IPS DF 6.9 (cell line): ENCODE measurements at regions not wholly inside any gene's neighbourhood (a gene's known extent, or its start where the extent isn't known, plus 50 kb on each side); places are given as distances from the start of the nearest gene placed in this dataset.
A peak's percentile ranks its signal among the peaks of the same experiment; 100 is the strongest.
"Not testable (repeated sequence)": the region's sequence is repeated elsewhere in the genome, so short reads cannot be mapped to it uniquely, and the experiment has no call there.

Experiments used
- DNase-seq: peaks from one replicate; pipeline ENCODE4 v3.0.0-alpha.2; 2013; ENCODE audit warnings: low read depth, low spot score
- H3K27ac ChIP-seq: one replicate; pipeline ENCODE4 v1.5.1; 2013; ENCODE audit warnings: low read length, control low read depth
- H3K27me3 ChIP-seq: 2 replicates; pipeline ENCODE4 v1.6.1; 2013; ENCODE audit warnings: mild to moderate bottlenecking, low read length; ENCODE audit not compliant: control insufficient read depth, insufficient read depth
- H3K36me3 ChIP-seq: 2 replicates; pipeline ENCODE4 v1.6.1; 2013; ENCODE audit warnings: low read length; ENCODE audit not compliant: control insufficient read depth, insufficient read depth
- H3K4me1 ChIP-seq: 2 replicates; pipeline ENCODE4 v1.6.1; 2013; ENCODE audit warnings: low read length; ENCODE audit not compliant: control insufficient read depth, insufficient read depth
- H3K4me3 ChIP-seq: 2 replicates; pipeline ENCODE4 v1.5.1; 2013; ENCODE audit warnings: mild to moderate bottlenecking, low read length
- H3K9me3 ChIP-seq: 2 replicates; pipeline ENCODE4 v1.6.1; 2013; ENCODE audit warnings: low read length, inconsistent platforms; ENCODE audit not compliant: control insufficient read depth, insufficient read depth
- WGBS: extraction: QIAGEN DNeasy Blood & Tissue Kit; methylation state at CpG from one replicate; pipeline ENCODE4 v1.1.7; 2013; ENCODE audit warnings: mixed read lengths, missing lambda C conversion rate; ENCODE audit not compliant: insufficient read length, insufficient coverage; 5-methylcytosine and 5-hydroxymethylcytosine counted together

DNA sequence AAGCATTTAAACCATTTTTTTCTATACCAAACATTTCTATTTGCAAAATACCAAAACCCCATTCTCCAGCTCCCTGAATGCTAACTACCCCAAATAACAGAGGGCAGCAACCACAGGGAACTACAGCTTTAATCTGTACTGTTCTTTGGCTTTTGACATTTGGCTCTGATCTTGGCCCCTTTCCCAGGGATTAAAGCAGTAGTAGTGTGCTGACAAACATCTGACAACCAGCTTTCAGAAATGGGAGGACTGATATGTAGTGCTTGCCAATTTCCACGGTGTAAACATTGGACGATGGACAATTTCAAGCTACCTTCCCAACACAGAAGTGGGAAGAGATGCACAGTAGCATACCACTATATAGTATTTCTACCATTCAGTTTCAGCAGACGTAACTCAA is 88.4 kb upstream of the TEAD1 start:
- no peak for DNase-seq
- Histone ChIP-seq H3K27me3 (no peaks in the 10 kb centered on the region), H3K27ac (no peak overlapping the region), H3K4me1 (no peaks in the 10 kb centered on the region; the same call in 1 of the 2 replicates), H3K36me3 (no peaks in the 10 kb centered on the region), H3K4me3 (no peak overlapping the region), H3K9me3 (no peaks in the 10 kb centered on the region)
- no CpG with 5 or more reads among the region's 3 CpGs for WGBS

DNA sequence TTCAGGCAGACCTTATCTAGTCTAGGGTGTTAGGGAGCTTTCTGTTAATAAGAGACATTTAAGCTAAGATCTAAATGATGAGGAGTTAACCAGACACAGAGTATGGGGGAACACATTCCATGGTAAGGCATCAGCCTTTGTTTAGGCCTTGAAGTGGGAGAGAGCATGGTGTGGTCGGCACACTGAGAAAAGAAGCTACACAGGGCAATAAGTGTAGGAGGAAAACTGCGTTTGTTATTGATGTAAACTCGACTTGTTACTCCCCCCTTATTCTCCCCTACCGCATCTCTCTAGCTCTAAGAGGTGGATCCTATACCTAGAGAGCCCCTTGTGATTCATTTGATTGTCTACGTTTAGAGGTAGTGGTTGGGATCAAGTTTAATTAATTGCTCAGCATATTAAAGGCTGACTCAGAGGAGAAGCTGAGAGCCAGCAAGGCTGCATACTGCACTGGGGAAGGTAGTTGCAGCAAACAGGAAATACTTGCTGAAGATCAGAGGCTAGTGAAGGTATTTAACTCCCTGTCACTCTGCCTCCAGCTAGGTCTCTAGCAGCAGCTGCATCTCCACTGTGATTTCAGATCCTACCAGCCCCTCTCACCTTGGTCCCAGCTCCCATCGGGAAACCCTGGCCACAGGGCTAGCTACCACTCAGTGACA is 86.8 kb upstream of the TEAD1 start:
- WGBS: no CpG with 5 or more reads among the region's 6 CpGs
- Histone ChIP-seq H3K27ac (no peak overlapping the region), H3K27me3 (no peaks in the 10 kb centered on the region), H3K4me3 (no peak overlapping the region), H3K36me3 (no peaks in the 10 kb centered on the region), H3K9me3 (no peaks in the 10 kb centered on the region), H3K4me1 (no peaks in the 10 kb centered on the region; the same call in 1 of the 2 replicates)
- DNase-seq: no peak

DNA sequence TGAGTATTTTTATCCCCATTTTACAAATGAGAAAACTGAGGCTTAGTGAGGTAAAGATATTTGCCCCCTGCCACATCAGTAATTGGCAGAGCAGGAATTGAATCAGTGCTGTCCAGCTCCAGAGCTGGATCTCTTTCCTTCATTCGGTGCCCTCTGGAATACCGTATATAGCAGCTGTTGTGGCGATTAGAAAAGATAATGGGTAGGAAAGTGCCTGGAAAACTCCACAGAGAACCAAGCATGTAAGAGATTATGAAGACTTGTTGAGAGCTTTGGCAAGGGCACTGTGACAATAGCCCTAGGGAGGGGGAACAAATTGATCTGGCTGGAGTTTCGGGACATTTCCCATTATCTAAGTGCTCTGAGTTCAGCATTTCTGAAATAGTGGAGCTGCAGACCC is 82.5 kb upstream of the TEAD1 start:
- Histone ChIP-seq H3K9me3 (no peaks in the 10 kb centered on the region), H3K4me3 (no peak overlapping the region), H3K27me3 (no peaks in the 10 kb centered on the region), H3K27ac (no peak overlapping the region), H3K36me3 (no peaks in the 10 kb centered on the region), H3K4me1 (no peaks in the 10 kb centered on the region; the same call in 1 of the 2 replicates)
- no CpG with 5 or more reads among the region's 4 CpGs for WGBS
- DNase-seq: no peak

DNA sequence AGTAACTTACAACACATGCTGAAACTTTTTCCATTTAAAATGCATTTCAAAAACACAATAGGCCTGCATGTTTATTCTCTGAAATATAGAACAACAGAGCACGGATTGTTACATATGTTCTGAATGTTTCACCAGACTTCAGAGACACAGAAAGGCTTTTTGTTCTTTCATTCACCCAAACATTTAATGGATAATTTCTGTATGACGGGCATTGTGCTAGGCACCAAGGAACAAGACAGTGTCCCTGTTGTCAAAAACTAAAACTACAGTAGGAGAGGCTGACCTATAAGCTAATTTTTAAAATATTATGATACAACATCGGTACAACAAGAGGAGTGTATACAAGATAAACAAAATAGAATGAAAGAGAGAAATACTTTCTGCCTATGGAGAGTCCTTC is 81.9 kb upstream of the TEAD1 start:
- no CpG with 5 or more reads among the region's 3 CpGs for WGBS

DNA sequence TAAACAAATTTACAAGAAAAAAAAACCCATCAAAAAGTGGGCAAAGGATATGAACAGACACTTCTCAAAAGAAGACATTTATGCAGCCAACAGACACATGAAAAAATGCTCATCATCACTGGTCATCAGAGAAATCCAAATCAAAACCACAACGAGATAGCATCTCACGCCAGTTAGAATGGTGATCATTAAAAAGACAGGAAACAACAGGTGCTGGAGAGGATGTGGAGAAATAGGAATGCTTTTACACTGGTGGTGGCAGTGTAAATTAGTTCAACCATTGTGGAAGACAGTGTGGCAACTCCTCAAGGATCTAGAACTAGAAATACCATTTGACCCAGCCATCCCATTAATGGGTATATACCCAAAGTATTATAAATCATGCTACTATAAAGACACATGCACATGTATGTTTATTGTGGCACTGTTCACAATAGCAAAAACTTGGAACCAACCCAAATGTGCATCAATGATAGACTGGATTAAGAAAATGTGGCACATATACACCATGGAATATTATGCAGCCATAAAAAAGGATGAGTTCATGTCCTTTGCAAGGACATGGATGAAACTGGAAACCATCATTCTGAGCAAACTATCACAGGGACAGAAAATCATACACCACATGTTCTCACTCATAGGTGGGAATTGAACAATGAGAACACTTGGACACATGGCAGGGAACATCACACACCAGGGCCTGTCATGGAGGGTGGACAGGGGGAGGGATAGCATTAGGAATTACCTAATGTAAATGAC is 79.0 kb upstream of the TEAD1 start:
- H3K27me3 ChIP-seq, DNase-seq, H3K27ac ChIP-seq, H3K4me3 ChIP-seq, H3K9me3 ChIP-seq, H3K4me1 ChIP-seq, H3K36me3 ChIP-seq: not testable (repeated sequence)
- no CpG with 5 or more reads among the region's 2 CpGs for WGBS

More for the DNA sequence above, 81.9 kb upstream of the TEAD1 start:
- H3K36me3 ChIP-seq: no peaks in the 10 kb centered on the region
- no peaks in the 10 kb centered on the region for H3K9me3 ChIP-seq
- H3K27me3 ChIP-seq: no peaks in the 10 kb centered on the region
- no peak overlapping the region for H3K4me3 ChIP-seq
- no peak overlapping the region for H3K27ac ChIP-seq
- DNase-seq: no peak
- H3K4me1 ChIP-seq: no peaks in the 10 kb centered on the region; the same call in 1 of the 2 replicates

DNA sequence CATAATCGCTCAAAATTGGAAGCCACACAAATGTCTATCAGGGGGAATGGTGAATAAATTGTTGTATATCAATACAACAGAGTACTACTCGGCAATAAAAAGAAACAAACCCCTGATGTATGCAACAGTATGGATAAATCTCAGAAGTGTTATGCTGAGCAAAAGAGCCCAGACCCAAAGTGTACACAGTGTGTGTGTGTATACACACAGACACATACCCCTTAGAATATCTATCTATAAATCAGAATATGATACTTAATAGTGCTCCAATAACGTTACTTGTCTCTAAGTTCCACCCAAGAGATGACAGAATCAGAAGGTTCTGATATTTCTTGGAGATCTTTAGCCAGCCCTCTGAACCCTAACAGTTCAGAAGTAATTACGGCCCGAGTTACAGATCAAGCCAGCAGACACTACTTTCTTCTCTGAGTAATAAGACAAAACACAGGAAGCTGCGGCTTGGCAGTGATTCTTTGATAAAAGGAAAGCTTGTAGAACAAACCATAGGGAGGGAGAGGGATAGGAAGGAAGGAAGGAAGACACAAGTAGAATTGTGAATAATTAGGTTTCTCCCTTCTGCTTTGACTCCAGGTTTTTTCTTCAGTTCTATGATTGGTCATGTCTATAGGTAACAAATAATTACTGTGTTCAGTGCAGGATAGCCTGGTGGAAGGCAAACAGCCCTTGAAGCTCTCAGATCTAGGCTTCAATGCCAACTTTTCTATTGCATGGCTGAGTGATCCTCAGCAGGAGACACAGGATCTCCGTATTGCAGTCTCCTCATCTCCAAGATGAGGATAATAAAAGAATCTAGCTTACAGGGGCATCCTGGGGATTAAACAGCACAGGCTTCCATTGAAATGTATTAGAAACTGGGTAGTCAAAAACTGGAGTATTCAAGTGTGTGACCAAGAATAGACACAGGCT is 75.6 kb upstream of the TEAD1 start:
- WGBS: no CpG with 5 or more reads among the region's 7 CpGs
- no peaks in the 10 kb centered on the region for H3K36me3 ChIP-seq
- H3K4me1 ChIP-seq: no peaks in the 10 kb centered on the region
- no peak overlapping the region for H3K27ac ChIP-seq
- no peaks in the 10 kb centered on the region for H3K9me3 ChIP-seq
- no peak overlapping the region for H3K4me3 ChIP-seq
- no peak for DNase-seq
- H3K27me3 ChIP-seq: no peaks in the 10 kb centered on the region

DNA sequence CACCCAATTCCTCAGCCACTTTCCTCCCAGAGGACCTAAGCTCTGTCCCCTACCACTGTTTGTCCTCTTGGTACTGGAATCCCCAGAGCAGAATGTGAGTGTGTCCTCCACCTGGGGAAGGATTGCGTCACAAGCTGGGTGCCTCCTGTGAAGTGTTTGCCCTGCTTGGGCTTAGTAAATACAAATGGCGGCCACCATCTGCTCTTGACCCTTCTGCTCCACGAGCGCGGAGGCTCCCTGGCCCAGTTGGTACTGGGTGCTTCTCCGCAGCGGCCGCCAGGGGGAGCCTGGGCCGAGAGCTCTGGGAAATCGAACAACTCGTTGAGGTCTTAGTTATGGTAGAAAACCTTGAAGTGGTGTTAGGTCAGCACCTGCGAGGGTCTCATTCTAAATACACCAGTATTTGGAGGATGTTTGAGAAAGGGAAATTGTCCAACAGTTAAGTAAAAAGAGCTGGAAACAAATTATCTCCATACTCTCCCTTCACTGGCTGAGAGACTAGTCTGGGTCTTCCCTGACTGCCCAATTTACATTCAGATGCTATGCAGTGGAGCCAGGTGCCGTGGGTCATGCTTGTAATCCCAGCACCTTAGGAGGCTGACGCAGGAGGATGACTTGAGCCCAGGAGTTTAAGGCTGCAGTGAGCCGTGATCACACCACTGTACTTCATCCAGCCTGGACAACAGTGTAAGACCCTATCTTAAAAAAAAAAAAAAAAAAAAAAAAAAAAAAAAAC is 74.6 kb upstream of the TEAD1 start:
- Histone ChIP-seq H3K36me3 (no peaks in the 10 kb centered on the region), H3K4me1 (no peaks in the 10 kb centered on the region), H3K9me3 (no peaks in the 10 kb centered on the region), H3K4me3 (no peak overlapping the region), H3K27ac (no peak overlapping the region), H3K27me3 (no peaks in the 10 kb centered on the region)
- DNase-seq: peak; percentile 66
- no CpG with 5 or more reads among the region's 15 CpGs for WGBS

DNA sequence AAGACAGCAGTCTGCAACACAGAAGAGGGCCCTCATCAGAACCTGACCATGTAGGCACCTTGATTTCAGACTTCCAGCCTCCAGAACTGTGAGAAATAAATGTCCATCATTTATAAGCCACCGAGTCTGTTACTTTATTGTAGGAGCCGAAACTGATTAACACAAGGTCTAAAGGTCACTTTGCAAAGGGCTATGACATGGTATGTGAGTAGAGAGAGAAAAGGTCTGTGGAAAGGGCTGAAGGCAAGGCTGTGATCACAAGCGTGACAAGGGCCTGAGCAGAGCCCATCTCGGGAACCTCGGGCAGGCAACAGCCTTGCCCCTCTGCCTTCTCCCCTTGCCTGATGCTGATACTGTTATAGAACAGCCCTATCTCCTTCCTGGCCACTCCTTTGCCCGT is 73.4 kb upstream of the TEAD1 start:
- Histone ChIP-seq H3K9me3 (no peaks in the 10 kb centered on the region), H3K27me3 (no peaks in the 10 kb centered on the region), H3K27ac (no peak overlapping the region), H3K4me3 (no peak overlapping the region), H3K36me3 (no peaks in the 10 kb centered on the region), H3K4me1 (no peaks in the 10 kb centered on the region)
- no peak for DNase-seq
- WGBS: no CpG with 5 or more reads among the region's 6 CpGs

DNA sequence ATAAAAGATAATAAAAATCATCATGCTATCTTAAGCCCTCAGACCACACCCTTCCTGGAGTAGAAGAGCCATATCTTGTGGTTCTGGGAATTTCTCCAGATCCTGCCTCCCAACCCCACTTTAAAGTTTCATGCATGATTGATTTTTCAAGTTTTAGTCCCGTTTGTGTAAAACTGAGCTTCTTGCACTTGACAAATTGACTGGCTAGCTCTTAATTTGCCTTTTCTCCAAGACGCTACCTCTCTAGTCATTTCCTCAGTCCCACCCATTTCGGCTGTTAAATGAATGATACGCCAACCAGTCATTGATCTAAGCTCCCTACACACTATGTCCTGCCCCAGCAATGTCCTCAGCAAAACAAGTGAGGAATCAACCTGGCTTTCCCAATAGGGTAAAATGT is 71.8 kb upstream of the TEAD1 start:
- no peak for DNase-seq

More for the DNA sequence above, 71.8 kb upstream of the TEAD1 start:
- H3K36me3 ChIP-seq: no peaks in the 10 kb centered on the region
- H3K27ac ChIP-seq: no peak overlapping the region
- no CpG with 5 or more reads among the region's 4 CpGs for WGBS
- H3K27me3 ChIP-seq: no peaks in the 10 kb centered on the region
- no peaks in the 10 kb centered on the region for H3K9me3 ChIP-seq
- no peaks in the 10 kb centered on the region for H3K4me1 ChIP-seq
- no peak overlapping the region for H3K4me3 ChIP-seq
